MM.1S (cell line): ENCODE measurements at regions not wholly inside any gene's neighbourhood (a gene's known extent, or its start where the extent isn't known, plus 50 kb on each side); places are given as distances from the start of the nearest gene placed in this dataset.

ENCODE experiments used
- DNase-seq: peaks from one replicate; pipeline ENCODE4 v3.0.0-alpha.2; 2015
- H2AFZ ChIP-seq: fragments of 300-600 bp; sonication (generic); 2 replicates; pipeline ENCODE4 v1.6.0; 2016; ENCODE audit warnings: antibody characterized with exemption, low read length
- H3F3A ChIP-seq: fragments of 300-600 bp; sonication (generic); 2 replicates; pipeline ENCODE4 v1.6.1; 2016; ENCODE audit warnings: mild to moderate bottlenecking, antibody characterized with exemption, low read length, moderate library complexity, mixed read lengths; ENCODE audit not compliant: insufficient read depth
- H3K27ac ChIP-seq: fragments of 300-600 bp; sonication (generic); 2 replicates; pipeline ENCODE4 v1.5.1; 2016; ENCODE audit warnings: mild to moderate bottlenecking, low read length
- H3K27me3 ChIP-seq: fragments of 300-600 bp; sonication (generic); replicated peaks from 2 replicates; pipeline ENCODE4 v1.6.0; 2016; ENCODE audit warnings: low read length; ENCODE audit not compliant: insufficient read depth
- H3K36me3 ChIP-seq: fragments of 300-600 bp; sonication (generic); replicated peaks from 2 replicates; pipeline ENCODE4 v1.6.1; 2016; ENCODE audit warnings: mild to moderate bottlenecking, low read length, mixed read lengths; ENCODE audit not compliant: insufficient read depth
- H3K4me1 ChIP-seq: fragments of 300-600 bp; sonication (generic); 2 replicates; pipeline ENCODE4 v1.6.1; 2016; ENCODE audit warnings: low read length, mixed read lengths
- H3K4me2 ChIP-seq: fragments of 300-600 bp; sonication (generic); 2 replicates; pipeline ENCODE4 v1.6.0; 2016; ENCODE audit warnings: low read depth, low read length
- H3K4me3 ChIP-seq: fragments of 300-600 bp; sonication (generic); 2 replicates; pipeline ENCODE4 v1.5.1; 2016; ENCODE audit warnings: low read length, mixed read lengths
- H3K79me2 ChIP-seq: fragments of 300-600 bp; sonication (generic); 2 replicates; pipeline ENCODE4 v1.6.1; 2016; ENCODE audit warnings: mixed run types, low read length, mixed read lengths
- H3K9ac ChIP-seq: fragments of 300-600 bp; sonication (generic); 2 replicates; pipeline ENCODE4 v1.6.1; 2016; ENCODE audit warnings: low read length, mixed read lengths
- H3K9me2 ChIP-seq: fragments of 300-600 bp; sonication (generic); replicated peaks from 2 replicates; pipeline ENCODE4 v1.6.1; 2016; ENCODE audit warnings: mild to moderate bottlenecking, low read length, mixed read lengths; ENCODE audit not compliant: insufficient read depth
- H3K9me3 ChIP-seq: fragments of 300-600 bp; sonication (generic); replicated peaks from 2 replicates; pipeline ENCODE4 v1.6.1; 2016; ENCODE audit warnings: mild to moderate bottlenecking, low read length, mixed read lengths; ENCODE audit not compliant: insufficient read depth
- H4K20me1 ChIP-seq: fragments of 300-600 bp; sonication (generic); 2 replicates; pipeline ENCODE4 v1.6.1; 2016; ENCODE audit warnings: mild to moderate bottlenecking, low read length, moderate library complexity, mixed read lengths; ENCODE audit not compliant: insufficient read depth
- EZH2 ChIP-seq: fragments of 300-600 bp; sonication (generic); optimal IDR thresholded peaks from 2 replicates; pipeline ENCODE3; 2017; ENCODE audit warnings: low read depth, mild to moderate bottlenecking, antibody characterized with exemption, low read length, mixed read lengths
- EZH2phosphoT487 ChIP-seq: fragments of 300-600 bp; sonication (generic); IDR thresholded peaks from 2 replicates; pipeline ENCODE4 v1.6.1; 2018; ENCODE audit warnings: antibody characterized with exemption, low read length
- TF ChIP-seq, protein P1 (sequence below): fragments of 300-600 bp; sonication (generic); IDR thresholded peaks from 2 replicates; pipeline ENCODE4 v1.5.1; 2016; ENCODE audit warnings: antibody characterized with exemption, low read length, mixed read lengths

DNA sequence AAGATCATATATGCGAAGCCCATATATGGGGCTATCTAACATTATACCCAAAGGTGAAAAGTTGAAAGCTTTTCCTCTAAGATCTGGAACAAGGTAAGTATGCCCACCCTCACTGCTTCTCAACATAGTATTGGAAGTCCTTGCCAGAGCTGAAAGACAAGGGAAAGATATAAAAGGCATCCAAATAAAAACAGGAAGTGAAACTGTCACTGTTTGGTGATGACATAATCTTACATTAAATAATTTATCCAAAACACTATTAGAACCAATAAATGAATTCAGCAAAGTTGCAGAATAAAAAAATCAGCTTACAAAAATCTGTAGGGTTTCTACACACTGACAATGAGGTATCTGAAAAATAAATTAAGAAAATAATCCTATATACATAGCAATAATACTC is 205.8 kb downstream of the INSIG2 start:
- H3K9me2 ChIP-seq: no peaks in the 10 kb centered on the region
- no peaks in the 10 kb centered on the region for H3K36me3 ChIP-seq
- DNase-seq: no peak
- H2AFZ ChIP-seq: no peak overlapping the region
- TF ChIP-seq, protein P1, sequence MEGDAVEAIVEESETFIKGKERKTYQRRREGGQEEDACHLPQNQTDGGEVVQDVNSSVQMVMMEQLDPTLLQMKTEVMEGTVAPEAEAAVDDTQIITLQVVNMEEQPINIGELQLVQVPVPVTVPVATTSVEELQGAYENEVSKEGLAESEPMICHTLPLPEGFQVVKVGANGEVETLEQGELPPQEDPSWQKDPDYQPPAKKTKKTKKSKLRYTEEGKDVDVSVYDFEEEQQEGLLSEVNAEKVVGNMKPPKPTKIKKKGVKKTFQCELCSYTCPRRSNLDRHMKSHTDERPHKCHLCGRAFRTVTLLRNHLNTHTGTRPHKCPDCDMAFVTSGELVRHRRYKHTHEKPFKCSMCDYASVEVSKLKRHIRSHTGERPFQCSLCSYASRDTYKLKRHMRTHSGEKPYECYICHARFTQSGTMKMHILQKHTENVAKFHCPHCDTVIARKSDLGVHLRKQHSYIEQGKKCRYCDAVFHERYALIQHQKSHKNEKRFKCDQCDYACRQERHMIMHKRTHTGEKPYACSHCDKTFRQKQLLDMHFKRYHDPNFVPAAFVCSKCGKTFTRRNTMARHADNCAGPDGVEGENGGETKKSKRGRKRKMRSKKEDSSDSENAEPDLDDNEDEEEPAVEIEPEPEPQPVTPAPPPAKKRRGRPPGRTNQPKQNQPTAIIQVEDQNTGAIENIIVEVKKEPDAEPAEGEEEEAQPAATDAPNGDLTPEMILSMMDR: no peak
- TF ChIP-seq EZH2: no peak
- TF ChIP-seq EZH2phosphoT487: no peak
- no peak overlapping the region for H3K9ac ChIP-seq
- H3F3A ChIP-seq: no peaks in the 10 kb centered on the region
- H3K4me1 ChIP-seq: no peaks in the 10 kb centered on the region
- no peaks in the 10 kb centered on the region for H4K20me1 ChIP-seq
- no peaks in the 10 kb centered on the region for H3K27me3 ChIP-seq
- H3K79me2 ChIP-seq: no peaks in the 10 kb centered on the region
- no peak overlapping the region for H3K27ac ChIP-seq
- H3K4me3 ChIP-seq: no peak overlapping the region
- H3K9me3 ChIP-seq: no peaks in the 10 kb centered on the region
- no peak overlapping the region for H3K4me2 ChIP-seq

DNA sequence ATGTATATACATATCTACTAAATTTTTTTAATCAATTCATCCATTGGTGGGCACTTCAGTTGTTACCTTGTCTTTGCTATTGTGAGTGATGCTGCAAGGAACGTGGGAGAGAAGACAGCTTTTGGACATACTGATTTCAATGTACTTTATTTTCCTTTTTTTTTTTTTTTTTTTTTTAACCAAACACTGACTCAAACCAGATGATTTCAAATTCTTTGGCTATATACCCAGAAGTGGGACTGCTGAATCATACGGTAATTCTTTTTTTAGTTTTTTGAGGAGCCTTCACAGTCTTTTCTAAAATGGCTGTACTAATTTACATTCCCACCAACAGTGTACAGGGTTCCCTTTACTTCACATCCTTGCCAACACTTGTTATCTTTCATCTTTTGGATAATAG is 204.7 kb downstream of the INSIG2 start:
- Histone ChIP-seq H3K9ac (no peak overlapping the region), H3K36me3 (no peaks in the 10 kb centered on the region), H4K20me1 (no peaks in the 10 kb centered on the region), H3K4me1 (no peaks in the 10 kb centered on the region), H3K79me2 (no peaks in the 10 kb centered on the region), H3K27ac (no peak overlapping the region), H3K27me3 (no peaks in the 10 kb centered on the region), H3F3A (no peaks in the 10 kb centered on the region), H2AFZ (no peak overlapping the region), H3K9me3 (no peaks in the 10 kb centered on the region), H3K4me3 (no peak overlapping the region), H3K4me2 (no peak overlapping the region), H3K9me2 (no peaks in the 10 kb centered on the region)
- TF ChIP-seq, protein P1: no peak
- no peak for TF ChIP-seq EZH2
- no peak for TF ChIP-seq EZH2phosphoT487
- DNase-seq: no peak

DNA sequence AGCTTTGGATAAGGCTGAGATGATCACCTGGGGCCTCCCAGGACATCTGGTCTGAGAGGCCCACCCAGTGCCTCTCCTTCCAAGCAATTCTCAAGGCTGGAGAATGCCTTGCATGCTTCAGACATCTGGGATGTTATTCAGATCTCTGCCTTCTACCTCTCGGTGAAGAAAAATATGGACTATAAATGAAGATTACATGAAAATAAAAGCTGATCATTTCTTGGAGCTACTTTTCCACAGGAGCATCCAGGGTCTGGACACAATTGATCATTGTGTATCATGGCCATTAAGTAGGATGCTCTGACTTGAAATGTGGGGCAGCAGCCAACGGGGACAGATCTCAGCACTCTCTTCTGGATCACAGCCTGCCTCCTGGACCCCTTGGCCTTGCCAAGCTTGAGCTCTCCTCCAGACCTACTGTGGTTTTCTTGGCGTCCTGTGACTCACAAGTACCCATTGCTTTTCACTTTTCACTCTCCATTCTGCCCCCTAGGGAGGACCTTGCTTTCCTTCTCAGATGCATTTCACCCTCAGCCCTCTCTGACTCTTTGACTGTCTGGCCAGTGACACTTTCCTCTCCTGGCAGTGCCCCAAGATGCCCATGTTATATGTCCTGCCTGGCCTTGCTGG is 203.1 kb downstream of the INSIG2 start:
- Histone ChIP-seq H3K9me2 (no peaks in the 10 kb centered on the region), H3K4me2 (no peak overlapping the region), H4K20me1 (no peaks in the 10 kb centered on the region), H3F3A (no peaks in the 10 kb centered on the region), H3K27me3 (no peaks in the 10 kb centered on the region), H3K27ac (no peak overlapping the region), H3K9me3 (no peaks in the 10 kb centered on the region), H3K79me2 (no peaks in the 10 kb centered on the region), H3K4me3 (no peak overlapping the region), H3K9ac (no peak overlapping the region), H2AFZ (no peak overlapping the region), H3K36me3 (no peaks in the 10 kb centered on the region), H3K4me1 (no peaks in the 10 kb centered on the region)
- TF ChIP-seq, protein P1: no peak
- no peak for TF ChIP-seq EZH2
- TF ChIP-seq EZH2phosphoT487: no peak
- DNase-seq: no peak
